ENCODE measurements at regions not wholly inside any gene's neighbourhood (a gene's known extent, or its start where the extent isn't known, plus 50 kb on each side); places are given as distances from the start of the nearest gene placed in this dataset.

DNA sequence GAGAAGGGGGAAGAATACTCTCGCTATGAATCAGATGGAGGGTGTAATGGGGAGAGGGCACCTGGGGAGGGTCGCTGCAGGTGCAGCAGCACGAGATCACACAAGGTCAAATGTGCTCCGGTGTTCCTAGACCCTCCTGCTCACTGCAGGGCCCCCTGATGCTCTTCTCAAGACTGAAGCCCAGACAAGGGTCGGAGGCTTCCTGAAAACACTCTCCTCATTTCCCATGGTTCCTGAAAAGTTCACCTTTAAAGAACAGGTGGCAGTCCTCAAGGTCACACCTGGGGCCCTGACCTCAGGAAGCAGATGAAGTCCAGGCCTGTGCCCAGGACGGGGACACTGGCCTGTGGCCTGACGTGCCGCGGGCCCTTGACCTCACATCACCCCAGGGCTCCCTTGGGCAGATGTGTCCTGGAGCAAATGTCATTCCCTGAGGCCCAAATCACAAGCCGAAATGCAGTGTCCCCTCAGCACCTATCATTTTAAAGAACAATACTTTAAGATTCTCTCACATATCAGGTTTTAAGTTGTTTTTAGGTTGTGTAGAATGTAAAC lies 289.8 kb downstream of the GLRX3 start:
- Mint-ChIP-seq H3K36me3 (ENCODE audit: low read depth) (no peaks in the 10 kb centered on the region), H3K4me3 (no peak overlapping the region), H3K27me3 (peaks cover 3% of the 10 kb centered on the region), H3K9me3 (no peaks in the 10 kb centered on the region), H3K4me1 (no peaks in the 10 kb centered on the region), H3K27ac (no peak overlapping the region)
- ATAC-seq (no peak), DNase-seq (no peak)

DNA sequence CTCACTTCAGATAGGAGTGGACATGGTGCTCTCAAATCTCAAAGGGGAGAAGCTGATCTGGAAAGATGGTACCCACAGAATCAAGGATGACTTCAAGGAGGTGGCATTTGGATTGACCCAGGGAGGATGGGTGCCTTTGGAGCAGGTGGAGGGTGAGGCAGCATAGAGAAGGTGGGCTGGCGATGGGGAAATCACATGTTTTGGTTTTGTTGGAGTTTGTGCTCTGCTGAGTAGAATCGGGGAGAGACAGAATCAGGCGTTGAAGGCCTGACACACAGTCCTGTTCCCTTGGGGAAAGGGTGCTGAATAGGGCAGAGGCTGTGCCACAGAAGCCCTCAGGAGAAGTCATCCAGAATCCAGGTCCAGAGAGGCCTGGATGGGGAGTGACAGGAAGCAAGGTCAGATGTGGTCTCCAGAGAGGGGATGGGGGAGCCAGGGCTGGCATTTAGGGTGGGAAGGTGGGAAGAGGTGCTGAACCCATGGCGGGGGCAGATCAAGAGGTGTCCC lies 291.1 kb downstream of the GLRX3 start:
- H3K27ac Mint-ChIP-seq = no peak overlapping the region
- ATAC-seq = no peak
- no peaks in the 10 kb centered on the region for H3K9me3 Mint-ChIP-seq
- no peak overlapping the region for H3K4me3 Mint-ChIP-seq
- no peak for DNase-seq
- H3K4me1 Mint-ChIP-seq = no peaks in the 10 kb centered on the region
- H3K36me3 Mint-ChIP-seq (ENCODE audit: low read depth) = no peaks in the 10 kb centered on the region
- H3K27me3 Mint-ChIP-seq = peaks cover 3% of the 10 kb centered on the region

DNA sequence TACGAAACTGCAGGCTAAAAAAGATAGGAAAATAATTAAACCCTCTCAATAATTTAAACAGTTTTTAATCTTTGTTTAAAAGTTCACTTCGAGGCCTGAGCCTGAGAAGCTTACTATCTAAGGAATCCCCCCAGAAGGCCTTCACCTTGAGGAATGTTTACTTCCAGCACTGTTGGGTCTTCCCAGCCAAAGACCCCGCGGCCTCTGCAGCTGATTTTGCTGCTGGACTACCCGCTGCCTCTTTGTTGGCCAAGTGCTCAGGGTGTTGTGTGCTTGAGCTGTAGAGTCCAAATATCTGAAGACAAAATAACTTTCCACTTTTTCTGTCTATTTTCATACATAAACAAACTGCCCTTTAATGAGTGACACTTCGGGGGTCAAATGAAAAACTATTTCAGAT lies 292.7 kb downstream of the GLRX3 start:
- no peaks in the 10 kb centered on the region for H3K27me3 Mint-ChIP-seq
- no peak for ATAC-seq
- DNase-seq = no peak
- H3K27ac Mint-ChIP-seq = no peak overlapping the region
- H3K9me3 Mint-ChIP-seq = no peaks in the 10 kb centered on the region
- H3K4me3 Mint-ChIP-seq = no peak overlapping the region
- H3K36me3 Mint-ChIP-seq (ENCODE audit: low read depth) = no peaks in the 10 kb centered on the region
- no peaks in the 10 kb centered on the region for H3K4me1 Mint-ChIP-seq

GRCh38 chr10:130429809-130430208 lies 293.6 kb downstream of the GLRX3 start:
- no peaks in the 10 kb centered on the region for H3K4me1 Mint-ChIP-seq
- no peak overlapping the region for H3K27ac Mint-ChIP-seq
- no peaks in the 10 kb centered on the region for H3K9me3 Mint-ChIP-seq
- DNase-seq (no peak), ATAC-seq (no peak)
- no peaks in the 10 kb centered on the region for H3K36me3 Mint-ChIP-seq (ENCODE audit: low read depth)
- no peaks in the 10 kb centered on the region for H3K27me3 Mint-ChIP-seq
- no peak overlapping the region for H3K4me3 Mint-ChIP-seq

DNA sequence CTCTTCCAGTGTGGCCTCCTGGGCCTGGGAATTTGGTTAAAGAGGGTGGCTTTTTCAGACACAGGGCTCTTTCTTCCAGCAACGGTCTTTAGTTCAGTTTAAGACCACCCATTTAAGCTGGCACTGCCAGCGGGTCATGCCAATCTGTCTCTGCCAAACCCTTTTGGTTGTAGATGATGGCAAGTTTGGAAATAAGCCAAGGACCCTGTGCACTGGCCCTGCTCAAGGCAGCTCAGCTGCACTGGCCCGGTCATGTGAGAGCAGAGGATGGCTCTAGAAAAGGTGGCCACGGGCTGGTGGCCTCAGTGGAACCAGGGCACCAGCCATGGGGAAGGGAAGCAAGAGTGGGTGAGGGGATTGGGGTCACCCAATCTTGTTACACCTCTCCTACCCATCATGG lies 294.1 kb downstream of the GLRX3 start:
- no peaks in the 10 kb centered on the region for H3K9me3 Mint-ChIP-seq
- ATAC-seq (no peak), DNase-seq (no peak)
- no peaks in the 10 kb centered on the region for H3K27me3 Mint-ChIP-seq
- no peak overlapping the region for H3K27ac Mint-ChIP-seq
- no peaks in the 10 kb centered on the region for H3K36me3 Mint-ChIP-seq (ENCODE audit: low read depth)
- H3K4me1 Mint-ChIP-seq = no peaks in the 10 kb centered on the region
- no peak overlapping the region for H3K4me3 Mint-ChIP-seq

DNA sequence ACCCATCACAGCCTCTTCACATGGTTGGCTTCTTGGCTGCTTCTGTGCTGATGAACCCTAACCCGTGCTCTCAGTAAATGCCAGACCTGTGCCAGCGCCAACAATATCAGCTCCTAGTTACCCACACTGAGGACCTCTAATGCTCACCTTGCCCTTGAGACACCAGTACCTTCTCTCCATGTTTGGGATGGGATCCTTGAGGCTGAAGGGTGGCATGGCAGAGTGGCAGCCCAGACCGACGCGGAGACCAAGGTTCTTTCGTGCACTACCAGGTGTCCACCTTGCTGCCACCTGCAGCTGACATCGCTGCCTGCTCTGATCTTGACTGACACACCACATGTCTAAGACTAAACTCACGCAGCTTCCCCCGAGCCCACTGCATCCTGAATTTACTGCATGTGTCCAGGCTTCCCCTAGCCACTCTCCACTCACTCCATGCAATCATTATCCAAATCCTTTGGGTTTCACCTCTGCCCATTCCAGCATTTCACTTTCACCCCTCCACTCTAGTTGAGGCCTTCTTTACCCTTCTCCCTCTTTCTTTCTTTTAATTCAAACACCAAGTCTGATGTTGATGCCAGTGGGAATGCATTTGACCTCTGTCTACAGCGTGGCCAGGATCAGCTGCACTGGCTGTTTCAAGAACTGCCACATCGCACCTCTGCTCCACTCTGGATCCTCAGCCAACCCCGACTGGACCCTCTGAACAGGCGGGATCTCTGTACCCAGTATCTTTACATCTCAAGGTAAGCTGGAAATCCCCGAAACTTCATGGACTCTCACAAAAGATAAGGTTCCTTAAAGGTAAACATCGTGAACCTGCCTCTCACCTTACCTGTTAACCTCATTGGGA lies 294.9 kb downstream of the GLRX3 start:
- Mint-ChIP-seq H3K4me3 (no peak overlapping the region), H3K4me1 (no peaks in the 10 kb centered on the region), H3K27ac (no peak overlapping the region), H3K36me3 (ENCODE audit: low read depth) (no peaks in the 10 kb centered on the region), H3K27me3 (no peaks in the 10 kb centered on the region), H3K9me3 (no peaks in the 10 kb centered on the region)
- ATAC-seq = no peak
- DNase-seq = no peak

GRCh38 chr10:130432271-130432670 lies 296.1 kb downstream of the GLRX3 start:
- H3K4me1 Mint-ChIP-seq = no peaks in the 10 kb centered on the region
- DNase-seq (no peak), ATAC-seq (no peak)
- no peak overlapping the region for H3K4me3 Mint-ChIP-seq
- no peak overlapping the region for H3K27ac Mint-ChIP-seq
- H3K27me3 Mint-ChIP-seq = peaks cover 2% of the 10 kb centered on the region
- H3K36me3 Mint-ChIP-seq (ENCODE audit: low read depth) = no peaks in the 10 kb centered on the region
- no peaks in the 10 kb centered on the region for H3K9me3 Mint-ChIP-seq

- Mint-ChIP-seq H3K4me3 (no peak overlapping the region), H3K27me3 (peaks cover 2% of the 10 kb centered on the region), H3K9me3 (no peaks in the 10 kb centered on the region), H3K4me1 (no peaks in the 10 kb centered on the region), H3K36me3 (ENCODE audit: low read depth) (no peaks in the 10 kb centered on the region), H3K27ac (no peak overlapping the region)
- no peak for DNase-seq
- no peak for ATAC-seq
These were observed 296.7 kb downstream of the GLRX3 start for GRCh38 chr10:130432850-130433249.

DNA sequence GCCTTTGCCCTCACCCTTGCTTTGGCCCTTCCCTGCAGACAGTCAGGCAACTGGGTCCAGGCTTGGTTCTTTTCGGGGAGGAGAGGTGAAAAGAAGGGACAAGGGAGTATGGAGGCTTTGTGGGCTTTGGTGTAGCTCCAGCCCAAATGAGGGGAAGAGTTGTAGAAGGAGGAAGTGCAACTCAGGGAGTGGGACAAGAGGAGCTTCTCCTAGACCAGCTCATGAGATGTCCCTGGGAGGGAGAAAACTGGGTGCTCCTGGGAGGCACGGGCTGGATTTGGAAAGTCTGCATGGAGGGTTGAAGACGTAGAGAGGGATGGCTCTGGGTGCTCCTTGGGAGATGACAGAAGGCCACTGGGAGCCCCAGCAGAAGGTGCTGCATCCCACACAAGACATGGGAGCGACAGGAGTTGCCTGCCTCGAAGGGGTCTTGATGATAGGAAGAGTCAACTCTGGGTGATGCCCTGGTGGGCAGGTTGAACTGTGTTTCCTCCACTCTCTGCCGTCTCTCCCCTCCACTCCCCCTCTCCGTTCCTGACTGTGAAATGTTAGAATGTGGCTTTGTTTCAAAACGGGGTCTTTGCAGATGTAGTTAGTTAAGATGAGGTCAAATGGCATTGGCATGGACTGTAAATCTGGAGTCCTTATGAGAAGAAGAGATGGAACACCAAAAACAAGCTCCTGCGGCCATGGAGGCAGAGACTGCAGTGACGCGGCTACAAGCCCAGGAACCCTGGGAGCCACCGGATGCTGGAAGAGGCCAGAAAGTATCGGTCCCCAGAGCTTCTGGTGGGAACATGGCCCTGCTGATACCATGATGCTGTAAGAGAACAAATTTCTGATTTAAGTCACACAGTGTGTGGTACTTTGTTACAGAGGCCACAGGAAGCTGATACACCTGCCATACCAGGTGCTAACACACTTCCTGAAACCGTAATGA lies 298.5 kb downstream of the GLRX3 start:
- ATAC-seq = no peak
- Mint-ChIP-seq H3K27me3 (peaks cover 2% of the 10 kb centered on the region), H3K4me3 (no peak overlapping the region), H3K27ac (no peak overlapping the region), H3K9me3 (no peaks in the 10 kb centered on the region), H3K36me3 (ENCODE audit: low read depth) (no peaks in the 10 kb centered on the region), H3K4me1 (no peaks in the 10 kb centered on the region)
- no peak for DNase-seq

DNA sequence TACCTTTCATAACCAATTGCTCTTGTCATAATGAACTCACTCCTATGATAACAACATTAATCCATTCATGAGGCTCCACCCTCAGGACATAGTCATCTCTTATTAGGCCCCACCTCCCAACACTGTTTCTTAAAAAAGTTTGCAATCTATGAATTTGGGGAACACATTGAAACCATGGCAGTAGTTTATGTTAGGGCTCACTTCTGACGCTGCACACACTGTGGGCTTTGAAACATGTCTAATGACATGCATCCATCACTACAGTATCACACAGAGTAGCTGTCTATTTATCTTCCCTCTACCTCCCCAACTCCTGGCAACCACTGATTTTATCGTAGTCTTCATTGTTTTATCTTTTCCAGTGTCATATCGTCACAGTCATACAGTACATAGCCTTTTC lies 299.8 kb downstream of the GLRX3 start:
- Mint-ChIP-seq H3K36me3 (ENCODE audit: low read depth) (no peaks in the 10 kb centered on the region), H3K27me3 (peaks cover 2% of the 10 kb centered on the region), H3K4me3 (no peak overlapping the region), H3K9me3 (no peaks in the 10 kb centered on the region), H3K27ac (no peak overlapping the region), H3K4me1 (no peaks in the 10 kb centered on the region)
- DNase-seq (no peak), ATAC-seq (no peak)

DNA sequence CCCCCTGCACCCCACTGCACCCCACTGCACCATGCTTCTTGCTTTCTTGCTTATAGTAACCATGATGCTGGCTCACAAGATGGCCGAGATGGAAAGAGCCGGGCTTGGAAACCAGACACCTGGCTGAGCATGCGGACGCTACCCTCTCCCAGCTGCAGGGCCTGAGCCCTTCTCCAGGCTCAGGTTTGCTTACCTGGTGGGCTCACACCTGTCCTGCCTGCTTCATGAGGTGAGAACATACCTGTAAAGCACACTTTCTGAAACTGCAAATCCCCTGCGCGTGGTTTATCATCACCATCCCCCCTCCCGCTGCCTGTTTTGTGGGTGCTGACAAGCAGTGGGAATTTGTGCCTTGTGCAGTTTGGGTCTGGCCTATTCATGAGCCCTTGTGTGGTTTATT lies 302.7 kb downstream of the GLRX3 start:
- ATAC-seq (no peak), DNase-seq (no peak)
- Mint-ChIP-seq H3K36me3 (ENCODE audit: low read depth) (no peaks in the 10 kb centered on the region), H3K27ac (no peak overlapping the region), H3K27me3 (peaks cover 2% of the 10 kb centered on the region), H3K4me1 (no peaks in the 10 kb centered on the region), H3K9me3 (no peaks in the 10 kb centered on the region), H3K4me3 (no peak overlapping the region)

DNA sequence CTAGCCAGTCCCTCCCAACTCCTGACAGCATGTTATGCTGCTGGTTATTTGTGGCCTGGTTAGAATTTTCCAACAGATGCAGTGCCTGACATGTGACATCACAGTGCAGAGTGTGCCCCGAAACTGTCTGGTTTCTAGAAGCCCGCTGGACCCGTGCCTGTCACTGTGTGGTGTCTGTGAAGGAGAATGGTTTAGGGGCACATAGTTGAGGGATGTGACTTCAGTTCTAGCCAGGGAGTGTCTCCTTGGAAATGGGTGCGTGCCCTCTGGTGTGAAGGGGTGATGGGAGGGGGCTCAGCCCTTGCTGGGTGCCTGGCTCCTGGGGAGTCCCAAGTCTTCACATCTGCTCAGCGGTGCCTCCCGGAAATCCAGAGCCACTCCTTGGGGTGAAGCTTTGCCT lies 303.6 kb downstream of the GLRX3 start:
- DNase-seq (no peak), ATAC-seq (no peak)
- Mint-ChIP-seq H3K4me3 (no peak overlapping the region), H3K27me3 (peaks cover 2% of the 10 kb centered on the region), H3K36me3 (ENCODE audit: low read depth) (no peaks in the 10 kb centered on the region), H3K27ac (no peak overlapping the region), H3K9me3 (no peaks in the 10 kb centered on the region), H3K4me1 (no peaks in the 10 kb centered on the region)

GRCh38 chr10:130440494-130440893 lies 304.3 kb downstream of the GLRX3 start:
- H3K27ac Mint-ChIP-seq = no peak overlapping the region
- H3K27me3 Mint-ChIP-seq = peaks cover 2% of the 10 kb centered on the region
- ATAC-seq = no peak
- H3K9me3 Mint-ChIP-seq = no peaks in the 10 kb centered on the region
- DNase-seq = no peak
- H3K4me3 Mint-ChIP-seq = no peak overlapping the region
- no peaks in the 10 kb centered on the region for H3K4me1 Mint-ChIP-seq
- no peaks in the 10 kb centered on the region for H3K36me3 Mint-ChIP-seq (ENCODE audit: low read depth)

DNA sequence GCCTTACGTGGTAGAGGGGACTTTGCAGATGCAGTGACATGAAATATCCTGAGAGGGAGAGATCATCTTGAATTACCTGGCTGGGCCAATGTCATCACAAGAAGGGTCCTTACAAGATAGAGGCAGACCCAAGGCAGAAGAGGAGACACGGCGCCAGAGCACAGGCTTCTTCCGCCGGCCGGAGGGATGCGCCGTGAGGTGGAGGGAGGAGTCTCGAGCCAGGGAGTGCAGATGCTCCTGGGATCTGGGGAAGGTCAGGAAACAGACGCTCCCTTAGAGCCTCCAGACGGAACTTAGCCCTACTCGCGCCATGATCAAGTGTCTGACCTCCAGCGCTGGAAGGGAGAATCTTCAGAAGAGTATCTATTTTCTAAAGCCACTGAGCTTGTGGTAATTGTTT lies 304.8 kb downstream of the GLRX3 start:
- no peaks in the 10 kb centered on the region for H3K4me1 Mint-ChIP-seq
- H3K9me3 Mint-ChIP-seq = no peaks in the 10 kb centered on the region
- ATAC-seq = no peak
- no peak for DNase-seq
- no peak overlapping the region for H3K27ac Mint-ChIP-seq
- peaks cover 2% of the 10 kb centered on the region for H3K27me3 Mint-ChIP-seq
- H3K36me3 Mint-ChIP-seq (ENCODE audit: low read depth) = no peaks in the 10 kb centered on the region
- no peak overlapping the region for H3K4me3 Mint-ChIP-seq

- Mint-ChIP-seq H3K27me3 (no peaks in the 10 kb centered on the region), H3K9me3 (no peaks in the 10 kb centered on the region), H3K4me1 (no peaks in the 10 kb centered on the region), H3K36me3 (ENCODE audit: low read depth) (no peaks in the 10 kb centered on the region), H3K27ac (no peak overlapping the region), H3K4me3 (no peak overlapping the region)
- DNase-seq (no peak), ATAC-seq (no peak)
These were observed 306.9 kb downstream of the GLRX3 start for GRCh38 chr10:130443066-130443465.
